GM19397 (cell line): ENCODE measurements at regions not wholly inside any gene's neighbourhood (a gene's known extent, or its start where the extent isn't known, plus 50 kb on each side); places are given as distances from the start of the nearest gene placed in this dataset.
A peak's percentile ranks its signal among the peaks of the same experiment; 100 is the strongest.
"Not testable (repeated sequence)": the region's sequence is repeated elsewhere in the genome, so short reads cannot be mapped to it uniquely, and the experiment has no call there.

Source experiments
- ATAC-seq: cut with Tn5 transposase; IDR thresholded peaks from one replicate; pipeline ENCODE4 v1.9.1; 2021; ENCODE audit warnings: mild to moderate bottlenecking, moderate library complexity; ENCODE audit not compliant: unreplicated experiment

- not testable (repeated sequence) for ATAC-seq
Observed at GRCh38 chrY:18078452-18078851, 52.9 kb downstream of the CDY2A start.

- ATAC-seq = not testable (repeated sequence)
Observed at GRCh38 chrY:18085910-18086309, 60.3 kb downstream of the CDY2A start.

- not testable (repeated sequence) for ATAC-seq
Observed at GRCh38 chrY:18086361-18086977, 60.9 kb downstream of the CDY2A start.

GRCh38 chrY:18087943-18088655 lies 62.5 kb downstream of the CDY2A start:
- ATAC-seq = not testable (repeated sequence)

- ATAC-seq = not testable (repeated sequence)
Observed at GRCh38 chrY:18092952-18093351, 67.4 kb downstream of the CDY2A start.

GRCh38 chrY:18105691-18106090 lies 80.1 kb downstream of the CDY2A start:
- ATAC-seq = not testable (repeated sequence)

GRCh38 chrY:18118388-18118787 lies 92.8 kb downstream of the CDY2A start:
- not testable (repeated sequence) for ATAC-seq

- not testable (repeated sequence) for ATAC-seq
Observed at GRCh38 chrY:18137718-18138117, 112.1 kb downstream of the CDY2A start.

GRCh38 chrY:18139311-18140007 lies 113.9 kb downstream of the CDY2A start:
- not testable (repeated sequence) for ATAC-seq

- ATAC-seq = not testable (repeated sequence)
Observed at GRCh38 chrY:18146417-18146816, 120.8 kb downstream of the CDY2A start.

GRCh38 chrY:18152626-18153025 lies 127.0 kb downstream of the CDY2A start:
- not testable (repeated sequence) for ATAC-seq

- not testable (repeated sequence) for ATAC-seq
Observed at GRCh38 chrY:18165738-18166137, 140.2 kb downstream of the CDY2A start.

GRCh38 chrY:18176118-18176517 lies 150.5 kb downstream of the CDY2A start:
- ATAC-seq = peak; percentile 61

- ATAC-seq = not testable (repeated sequence)
Observed at GRCh38 chrY:18188982-18189683, 163.5 kb downstream of the CDY2A start.

GRCh38 chrY:18237580-18237979 lies 212.0 kb downstream of the CDY2A start:
- not testable (repeated sequence) for ATAC-seq

- ATAC-seq = not testable (repeated sequence)
Observed at GRCh38 chrY:18262562-18262961, 237.0 kb downstream of the CDY2A start.

GRCh38 chrY:18271126-18271525 lies 245.5 kb downstream of the CDY2A start:
- not testable (repeated sequence) for ATAC-seq

GRCh38 chrY:18294353-18294752 lies 252.2 kb upstream of the HSFY1 start:
- ATAC-seq = not testable (repeated sequence)

GRCh38 chrY:18298461-18298860 lies 248.1 kb upstream of the HSFY1 start:
- not testable (repeated sequence) for ATAC-seq

GRCh38 chrY:18306344-18306743 lies 240.2 kb upstream of the HSFY1 start:
- ATAC-seq = not testable (repeated sequence)

- ATAC-seq = not testable (repeated sequence)
Observed at GRCh38 chrY:18311853-18312252, 234.7 kb upstream of the HSFY1 start.
